H1 (cell line): ENCODE measurements at regions not wholly inside any gene's neighbourhood (a gene's known extent, or its start where the extent isn't known, plus 50 kb on each side); places are given as distances from the start of the nearest gene placed in this dataset.

Source experiments
- CTCF ChIA-PET: fragments of 300-600 bp; sonication (Branson Sonifier 250); formaldehyde crosslinking; loops from one replicate; lab custom pipeline; 2021; ENCODE audit not compliant: partially characterized antibody; lab: Charles Lee
- POLR2A ChIA-PET: fragments of 300-600 bp; sonication (Branson Sonifier 250); formaldehyde crosslinking; loops from one replicate; lab custom pipeline; 2021; ENCODE audit warnings: inconsistent platforms; ENCODE audit not compliant: partially characterized antibody; lab: Charles Lee
- DNase-seq, 2 experiments: peaks; one replicate each; pipeline versions ENCODE4 v3.0.0 to v3.0.0-alpha.2; 2010 to 2022; ENCODE audit warnings: low spot score in 2 of 2, low read depth in 1 of 2, mixed read lengths in 1 of 2
- FAIRE-seq: peaks from 2 replicates; lab custom pipeline; 2011; peaks lifted over from hg19 to GRCh38; lab: Jason Lieb, UNC
- H2AFZ ChIP-seq: 2 replicates; pipeline ENCODE4 v1.8.1; 2012; ENCODE audit warnings: low read length, inconsistent platforms
- H2AK5ac ChIP-seq: 2 replicates; pipeline ENCODE4 v1.6.1; 2013; ENCODE audit warnings: low read depth, low read length
- H2BK120ac ChIP-seq: replicated peaks from 2 replicates; pipeline ENCODE3; 2013; ENCODE audit warnings: low read depth, low read length, inconsistent platforms
- H2BK12ac ChIP-seq: 2 replicates; pipeline ENCODE4 v1.6.1; 2013; ENCODE audit warnings: low read depth, low read length
- H2BK15ac ChIP-seq: 2 replicates; pipeline ENCODE4 v1.6.1; 2013; ENCODE audit warnings: low read length
- H2BK20ac ChIP-seq: 2 replicates; pipeline ENCODE4 v1.6.1; 2013; ENCODE audit warnings: low read length
- H2BK5ac ChIP-seq: 2 replicates; pipeline ENCODE4 v1.6.1; 2013; ENCODE audit warnings: low read depth, low read length
- H3K14ac ChIP-seq: 2 replicates; pipeline ENCODE4 v1.6.1; 2013; ENCODE audit warnings: inconsistent platforms; ENCODE audit not compliant: insufficient read length
- H3K18ac ChIP-seq: 2 replicates; pipeline ENCODE4 v1.6.1; 2013; ENCODE audit warnings: low read length; ENCODE audit errors: extremely low read depth
- H3K23ac ChIP-seq: 2 replicates; pipeline ENCODE4 v1.6.1; 2013; ENCODE audit warnings: inconsistent platforms; ENCODE audit not compliant: insufficient read length
- H3K23me2 ChIP-seq: 2 replicates; pipeline ENCODE4 v1.6.1; 2013; ENCODE audit warnings: low read depth, low read length
- H3K27ac ChIP-seq: 2 replicates; pipeline ENCODE4 v1.6.1; 2011; ENCODE audit warnings: low read depth, low read length, inconsistent platforms
- H3K27me3 ChIP-seq, 4 experiments: replicated peaks in 1 of 4; 1 replicate in 1 of 4; 2 replicates in 3 of 4; pipeline versions ENCODE4 v1.6.1 to v1.8.1; 2011 to 2013; ENCODE audit warnings: low read length in 3 of 4, mild to moderate bottlenecking in 3 of 4, inconsistent platforms in 2 of 4, mixed read lengths in 2 of 4, moderate library complexity in 1 of 4; ENCODE audit not compliant: control insufficient read depth in 3 of 4, insufficient read depth in 3 of 4; ENCODE audit errors: extremely low read depth in 1 of 4
- H3K36me3 ChIP-seq, 4 experiments: 2 replicates each; pipeline versions ENCODE4 v1.6.1 to v1.8.1; 2011 to 2013; ENCODE audit warnings: mild to moderate bottlenecking in 4 of 4, low read length in 3 of 4, moderate library complexity in 2 of 4, control low read depth in 1 of 4, inconsistent platforms in 1 of 4; ENCODE audit not compliant: insufficient read depth in 4 of 4, control insufficient read depth in 2 of 4
- H3K4ac ChIP-seq: replicated peaks from 2 replicates; pipeline ENCODE3; 2013; ENCODE audit warnings: low read length, low read depth, mixed read lengths, inconsistent platforms; ENCODE audit not compliant: insufficient read length
- H3K4me1 ChIP-seq, 4 experiments: replicated peaks in 1 of 4; 1 replicate in 1 of 4; 2 replicates in 3 of 4; pipeline versions ENCODE4 v1.6.1 to v1.8.1; 2011 to 2013; ENCODE audit warnings: low read length in 3 of 4, inconsistent platforms in 2 of 4, mixed read lengths in 1 of 4; ENCODE audit not compliant: insufficient read depth in 4 of 4, control insufficient read depth in 3 of 4
- H3K4me2 ChIP-seq, 2 experiments: 2 replicates each; pipeline versions ENCODE4 v1.6.1 to v1.8.1; 2011 to 2013; ENCODE audit warnings: low read depth in 2 of 2, low read length in 2 of 2, control low read depth in 1 of 2, inconsistent platforms in 1 of 2, mild to moderate bottlenecking in 1 of 2; ENCODE audit not compliant: insufficient read depth in 1 of 2
- H3K4me3 ChIP-seq, 4 experiments: fragments of 200-600, 300-600 bp in 1 of 4; sonication (generic), shearing (Covaris generic), sonication (Bioruptor Twin) in 1 of 4; 2 replicates each; pipeline versions ENCODE4 v1.5.1 to v1.8.1; 2011 to 2016; ENCODE audit warnings: low read length in 4 of 4, low read depth in 3 of 4, control low read depth in 2 of 4, inconsistent platforms in 2 of 4, mild to moderate bottlenecking in 2 of 4, mixed read lengths in 1 of 4, moderate library complexity in 1 of 4; ENCODE audit not compliant: insufficient read depth in 2 of 4; ENCODE audit errors: extremely low read depth in 1 of 4
- H3K56ac ChIP-seq: replicated peaks from 2 replicates; pipeline ENCODE3; 2013; ENCODE audit warnings: low read depth, mild to moderate bottlenecking, mixed read lengths, low read length, inconsistent platforms; ENCODE audit not compliant: insufficient read length
- H3K79me1 ChIP-seq: 2 replicates; pipeline ENCODE4 v1.6.1; 2013; ENCODE audit warnings: low read depth, low read length, control low read depth
- H3K79me2 ChIP-seq, 2 experiments: 2 replicates each; pipeline versions ENCODE4 v1.6.1 to v1.8.1; 2012 to 2013; ENCODE audit warnings: low read length in 2 of 2, mild to moderate bottlenecking in 2 of 2, inconsistent platforms in 1 of 2; ENCODE audit not compliant: insufficient read depth in 2 of 2, control insufficient read depth in 1 of 2
- H3K9ac ChIP-seq, 4 experiments: replicated peaks in 1 of 4; 1 replicate in 1 of 4; 2 replicates in 3 of 4; pipeline versions ENCODE4 v1.6.1 to v1.8.1; 2011 to 2013; ENCODE audit warnings: low read depth in 3 of 4, low read length in 3 of 4, control low read depth in 2 of 4, mild to moderate bottlenecking in 2 of 4, moderate library complexity in 2 of 4, inconsistent platforms in 1 of 4; ENCODE audit errors: extremely low read depth in 1 of 4
- H3K9me3 ChIP-seq, 2 experiments: 2 replicates each; pipeline versions ENCODE4 v1.6.1 to v1.8.1; 2012 to 2013; ENCODE audit warnings: mild to moderate bottlenecking in 2 of 2, moderate library complexity in 2 of 2, control low read depth in 1 of 2, inconsistent platforms in 1 of 2, low read depth in 1 of 2, low read length in 1 of 2, mixed read lengths in 1 of 2; ENCODE audit not compliant: insufficient read depth in 2 of 2
- H4K20me1 ChIP-seq, 2 experiments: replicated peaks in 1 of 2; 2 replicates each; pipeline versions ENCODE3 to v1.8.1; 2011 to 2013; ENCODE audit warnings: inconsistent platforms in 2 of 2, low read length in 2 of 2, mild to moderate bottlenecking in 1 of 2; ENCODE audit not compliant: insufficient read depth in 2 of 2, control insufficient read depth in 1 of 2
- H4K5ac ChIP-seq: 2 replicates; pipeline ENCODE4 v1.6.1; 2013; ENCODE audit warnings: low read length, low read depth, mixed read lengths, inconsistent platforms; ENCODE audit not compliant: insufficient read length
- H4K8ac ChIP-seq: 2 replicates; pipeline ENCODE4 v1.8.0; 2013; ENCODE audit warnings: mild to moderate bottlenecking, moderate library complexity, low read length, inconsistent platforms; ENCODE audit not compliant: insufficient read depth; ENCODE audit errors: extremely low read depth
- H4K91ac ChIP-seq: replicated peaks from 2 replicates; pipeline ENCODE3; 2013; ENCODE audit warnings: low read length, mixed read lengths, inconsistent platforms; ENCODE audit not compliant: insufficient read length
- CEBPB ChIP-seq: IDR thresholded peaks from 2 replicates; pipeline ENCODE4 v1.6.1; 2012; ENCODE audit warnings: low read depth, low read length
- EZH2 ChIP-seq: fragments of 200-600 bp; sonication (generic); IDR thresholded peaks from 2 replicates; pipeline ENCODE4 v1.7.1; 2012; ENCODE audit warnings: low read depth, mild to moderate bottlenecking, moderate library complexity, low read length, inconsistent platforms; ENCODE audit not compliant: severe bottlenecking
- NRF1 ChIP-seq: IDR thresholded peaks from 2 replicates; pipeline ENCODE4 v1.6.1; 2011; ENCODE audit warnings: mild to moderate bottlenecking, low read depth, low read length, improper control_type of control experiment
- SIRT6 ChIP-seq: IDR thresholded peaks from one replicate; pipeline ENCODE4 v1.7.1; 2012; ENCODE audit warnings: low read length, inconsistent platforms
- SP4 ChIP-seq: IDR thresholded peaks from 2 replicates; pipeline ENCODE4 v1.6.1; 2012; ENCODE audit warnings: low read length, inconsistent platforms
- SUZ12 ChIP-seq: fragments of 200-600 bp; sonication (generic); IDR thresholded peaks from 2 replicates; pipeline ENCODE4 v1.6.1; 2012; ENCODE audit warnings: mild to moderate bottlenecking, inconsistent platforms, low read length, moderate library complexity, mixed read lengths
- TAF1 ChIP-seq: IDR thresholded peaks from 2 replicates; pipeline ENCODE4 v1.6.1; 2011; ENCODE audit warnings: mild to moderate bottlenecking, low read depth, low read length
- WGBS, 2 experiments: shearing (Covaris generic) in 1 of 2; methylation state at CpG; one replicate each; pipeline versions ENCODE4 v1.1.6 to v1.1.7; 2013 to 2015; ENCODE audit warnings: low lambda C conversion rate in 2 of 2, mixed read lengths in 2 of 2, inconsistent platforms in 1 of 2, low coverage in 1 of 2, missing lambda C conversion rate in 1 of 2; ENCODE audit not compliant: insufficient replicate concordance in 2 of 2, insufficient coverage in 1 of 2, insufficient read length in 1 of 2; ENCODE audit errors: extremely low coverage in 1 of 2, missing lambda C conversion rate in 1 of 2; 5-methylcytosine and 5-hydroxymethylcytosine counted together

DNA sequence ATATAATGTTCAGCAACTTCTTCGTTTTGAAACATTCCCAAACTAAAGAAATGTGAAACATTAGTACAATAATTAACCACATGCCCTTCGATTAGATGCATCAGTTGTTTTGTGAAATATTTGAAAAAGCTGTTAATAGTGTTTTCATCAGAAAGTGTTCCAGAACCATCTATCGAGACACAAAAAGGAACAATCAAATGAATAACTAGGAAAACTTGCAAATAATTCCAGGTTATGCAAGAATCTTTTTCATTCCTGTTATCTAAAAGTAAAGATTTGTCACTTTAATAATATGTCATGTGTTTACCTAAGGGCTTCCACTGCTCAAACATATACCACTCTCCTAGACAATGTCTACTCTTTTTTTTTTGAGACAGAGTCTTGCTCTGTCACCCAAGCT, 904.2 kb upstream of the MIR17HG start:
- no peak overlapping the region for H2BK15ac ChIP-seq
- H2BK120ac ChIP-seq = no peak overlapping the region
- ChIA-PET CTCF (no interaction called here), POLR2A (no interaction called here)
- no peak overlapping the region for H2BK20ac ChIP-seq
- H3K23me2 ChIP-seq = no peaks in the 10 kb centered on the region
- no peaks in the 10 kb centered on the region for H3K79me2 ChIP-seq
- H3K23ac ChIP-seq = no peak overlapping the region
- H3K4me2 ChIP-seq = no peak overlapping the region
- no peak overlapping the region for H2AFZ ChIP-seq
- no peak overlapping the region for H2AK5ac ChIP-seq
- no peak overlapping the region for H2BK12ac ChIP-seq
- no peak overlapping the region for H3K4me3 ChIP-seq
- DNase-seq (no peak), FAIRE-seq (no peak)
- no peak overlapping the region for H3K14ac ChIP-seq
- H3K56ac ChIP-seq = no peak overlapping the region
- H3K27ac ChIP-seq = no peak overlapping the region
- no peaks in the 10 kb centered on the region for H3K4me1 ChIP-seq
- H3K36me3 ChIP-seq = no peaks in the 10 kb centered on the region
- H3K9ac ChIP-seq = no peak overlapping the region
- no peaks in the 10 kb centered on the region for H4K20me1 ChIP-seq
- no peak for TF ChIP-seq SP4
- TF ChIP-seq SUZ12 = no peak
- no peak for TF ChIP-seq TAF1
- TF ChIP-seq NRF1 = no peak
- TF ChIP-seq CEBPB = no peak
- no peak for TF ChIP-seq SIRT6
- TF ChIP-seq EZH2 = no peak
- H3K27me3 ChIP-seq = no peaks in the 10 kb centered on the region
- 95% methylated on average over 3 of the region's 3 CpGs; no CpG with 5 or more reads in 1 of the 2 experiments for WGBS, 2 experiments
- H4K91ac ChIP-seq = no peak overlapping the region
- H2BK5ac ChIP-seq = no peak overlapping the region
- no peak overlapping the region for H3K4ac ChIP-seq
- no peaks in the 10 kb centered on the region for H3K79me1 ChIP-seq
- no peak overlapping the region for H4K5ac ChIP-seq
- H3K18ac ChIP-seq = no peak overlapping the region
- H3K9me3 ChIP-seq = no peaks in the 10 kb centered on the region
- H4K8ac ChIP-seq = no peak overlapping the region
